AG09309 (cell line): ENCODE measurements at regions not wholly inside any gene's neighbourhood (a gene's known extent, or its start where the extent isn't known, plus 50 kb on each side); places are given as distances from the start of the nearest gene placed in this dataset.
"Not testable (repeated sequence)": the region's sequence is repeated elsewhere in the genome, so short reads cannot be mapped to it uniquely, and the experiment has no call there.

ENCODE experiments used
- DNase-seq: peaks from one replicate; pipeline ENCODE4 v3.0.0-alpha.2; 2010; ENCODE audit warnings: low read depth
- H3K4me3 ChIP-seq: 2 replicates; pipeline ENCODE4 v1.5.1; 2011; ENCODE audit warnings: mild to moderate bottlenecking, low read depth, low read length, moderate library complexity; ENCODE audit not compliant: control insufficient read depth
- TF ChIP-seq, protein P1 (sequence below): IDR thresholded peaks from 2 replicates; pipeline ENCODE4 v1.5.1; 2011; ENCODE audit warnings: mild to moderate bottlenecking, low read depth, low read length, inconsistent platforms; ENCODE audit not compliant: insufficient read depth, control insufficient read depth; ENCODE audit errors: missing control alignments

DNA sequence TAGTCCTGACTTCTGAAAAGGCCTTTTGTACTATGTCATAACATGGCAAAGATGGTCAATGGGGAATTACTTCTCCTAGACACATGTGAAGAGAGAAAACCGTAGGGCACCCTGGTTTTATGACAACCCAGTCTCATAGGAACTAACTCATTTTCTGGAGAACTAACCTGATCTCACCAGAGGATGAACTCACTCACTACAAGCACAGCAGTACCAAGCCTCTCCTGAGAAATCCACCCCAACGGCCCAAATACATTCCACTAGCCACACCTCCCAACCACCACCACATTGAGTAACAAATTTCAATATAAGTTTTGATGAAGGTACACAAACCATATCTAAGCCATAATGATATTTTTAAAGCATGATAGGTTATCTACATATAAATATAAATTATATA, 909.3 kb upstream of the CDH10 start:
- no peak for DNase-seq
- TF ChIP-seq, protein P1, sequence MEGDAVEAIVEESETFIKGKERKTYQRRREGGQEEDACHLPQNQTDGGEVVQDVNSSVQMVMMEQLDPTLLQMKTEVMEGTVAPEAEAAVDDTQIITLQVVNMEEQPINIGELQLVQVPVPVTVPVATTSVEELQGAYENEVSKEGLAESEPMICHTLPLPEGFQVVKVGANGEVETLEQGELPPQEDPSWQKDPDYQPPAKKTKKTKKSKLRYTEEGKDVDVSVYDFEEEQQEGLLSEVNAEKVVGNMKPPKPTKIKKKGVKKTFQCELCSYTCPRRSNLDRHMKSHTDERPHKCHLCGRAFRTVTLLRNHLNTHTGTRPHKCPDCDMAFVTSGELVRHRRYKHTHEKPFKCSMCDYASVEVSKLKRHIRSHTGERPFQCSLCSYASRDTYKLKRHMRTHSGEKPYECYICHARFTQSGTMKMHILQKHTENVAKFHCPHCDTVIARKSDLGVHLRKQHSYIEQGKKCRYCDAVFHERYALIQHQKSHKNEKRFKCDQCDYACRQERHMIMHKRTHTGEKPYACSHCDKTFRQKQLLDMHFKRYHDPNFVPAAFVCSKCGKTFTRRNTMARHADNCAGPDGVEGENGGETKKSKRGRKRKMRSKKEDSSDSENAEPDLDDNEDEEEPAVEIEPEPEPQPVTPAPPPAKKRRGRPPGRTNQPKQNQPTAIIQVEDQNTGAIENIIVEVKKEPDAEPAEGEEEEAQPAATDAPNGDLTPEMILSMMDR: no peak
- H3K4me3 ChIP-seq: no peak overlapping the region

DNA sequence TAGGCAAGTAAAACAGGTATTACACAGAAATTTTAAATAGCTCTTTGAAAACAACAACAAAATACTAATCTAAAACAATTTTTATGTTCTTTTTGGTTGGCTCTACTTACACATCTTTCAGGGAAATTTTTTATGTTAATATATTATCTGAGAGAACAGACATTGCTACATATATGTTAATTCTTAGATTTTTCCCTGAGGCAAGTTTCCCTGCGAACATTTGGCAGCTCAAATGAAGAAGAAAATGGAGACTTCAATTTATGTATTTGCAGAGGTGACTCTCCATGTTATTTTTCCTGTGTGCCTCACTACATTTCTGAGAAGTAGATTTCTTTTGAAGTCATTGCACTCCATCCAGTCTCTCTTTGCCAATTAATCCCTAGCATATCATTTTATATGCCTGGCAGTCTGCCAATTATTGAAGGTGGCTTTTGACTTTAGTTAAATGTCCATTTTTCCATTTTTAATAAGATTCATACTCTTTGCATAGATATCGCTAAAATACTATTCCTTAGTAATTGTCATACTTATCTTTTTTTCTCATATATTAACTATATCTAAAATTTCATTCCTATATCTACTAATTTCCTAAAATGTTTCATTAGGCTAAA, 908.2 kb upstream of the CDH10 start:
- no peak for DNase-seq
- H3K4me3 ChIP-seq: no peak overlapping the region
- TF ChIP-seq, protein P1: no peak

GRCh38 chr5:25550793-25551192, 906.0 kb upstream of the CDH10 start:
- TF ChIP-seq, protein P1: no peak
- no peak overlapping the region for H3K4me3 ChIP-seq
- no peak for DNase-seq

- TF ChIP-seq, protein P1: no peak
- no peak for DNase-seq
- no peak overlapping the region for H3K4me3 ChIP-seq
These were observed 900.0 kb upstream of the CDH10 start for GRCh38 chr5:25544652-25545249.

- H3K4me3 ChIP-seq: no peak overlapping the region
- TF ChIP-seq, protein P1: no peak
- DNase-seq: no peak
These were observed 895.9 kb upstream of the CDH10 start for GRCh38 chr5:25540628-25541027.

DNA sequence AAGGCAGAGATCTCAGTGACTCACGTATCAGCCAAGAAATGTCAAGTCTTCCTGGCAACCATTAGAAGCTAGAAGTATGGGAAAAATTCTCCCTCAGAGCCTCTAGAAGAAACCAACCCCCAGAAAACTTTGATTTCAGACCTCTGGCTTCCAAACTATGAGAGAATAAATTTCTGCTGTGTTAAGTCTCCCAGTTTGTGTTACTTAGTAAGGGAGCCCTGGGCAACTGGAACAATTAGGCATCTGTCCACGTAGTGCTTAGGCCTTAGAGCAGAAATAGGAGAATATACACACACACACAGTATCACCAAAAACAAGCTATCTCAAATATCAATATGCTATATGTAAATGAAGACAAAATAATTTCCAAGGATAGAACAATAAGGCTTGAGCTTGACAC, 894.8 kb upstream of the CDH10 start:
- no peak for DNase-seq
- no peak overlapping the region for H3K4me3 ChIP-seq
- TF ChIP-seq, protein P1: no peak

DNA sequence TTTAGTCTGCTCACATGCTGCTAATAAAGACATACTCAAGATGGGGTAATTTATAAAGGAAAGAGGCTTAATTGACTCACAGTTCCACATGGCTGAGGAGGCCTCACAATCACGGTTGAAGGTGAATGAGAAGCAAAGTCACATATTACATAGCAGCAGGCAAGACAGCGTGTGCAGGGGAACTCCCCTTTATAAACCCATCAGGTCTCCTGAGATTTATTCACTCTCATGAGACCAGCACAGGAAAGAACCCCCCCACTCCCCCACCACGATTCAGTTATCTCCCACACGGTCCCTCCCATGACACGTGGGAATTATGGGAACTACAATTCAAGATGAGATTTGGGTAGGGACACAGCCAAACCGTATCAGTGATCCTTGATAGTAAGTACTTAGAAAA, 891.7 kb upstream of the CDH10 start:
- H3K4me3 ChIP-seq, DNase-seq: not testable (repeated sequence)
